ENCODE measurements at regions not wholly inside any gene's neighbourhood (a gene's known extent, or its start where the extent isn't known, plus 50 kb on each side); places are given as distances from the start of the nearest gene placed in this dataset.

GRCh38 chr20:56987986-56988385 lies 278.5 kb downstream of the BMP7 start:
- no peak overlapping the region for H3K4me2 ChIP-seq (ENCODE audit: low read length)

GRCh38 chr20:56988446-56988845 lies 278.0 kb downstream of the BMP7 start:
- Histone ChIP-seq H2AFZ (ENCODE audit: low read depth, low read length) (no peak overlapping the region), H3K27ac (ENCODE audit: low read length) (no peak overlapping the region), H3K4me1 (ENCODE audit: low read length) (no peaks in the 10 kb centered on the region), H3K4me2 (ENCODE audit: low read length) (no peak overlapping the region), H4K20me1 (ENCODE audit: insufficient read depth, low read length) (no peaks in the 10 kb centered on the region), H3K27me3 (ENCODE audit: low read depth, low read length) (peaks cover 50% of the 10 kb centered on the region), H3K79me2 (ENCODE audit: low read length) (no peaks in the 10 kb centered on the region), H3K9me3 (ENCODE audit: insufficient read depth, low read length) (peaks cover 4% of the 10 kb centered on the region; the same call in 1 of the 2 replicates), H3K9ac (ENCODE audit: low read length) (no peak overlapping the region), H3K36me3 (replicated peaks; ENCODE audit: low read depth, low read length) (no peaks in the 10 kb centered on the region), H3K4me3 (ENCODE audit: low read length) (no peak overlapping the region)
- TF ChIP-seq EZH2phosphoT487 (IDR thresholded peaks at IDR 0.05; ENCODE audit: low read depth) = no peak
- no peak for TF ChIP-seq CTCF (IDR thresholded peaks at IDR 0.05; ENCODE audit: low read depth, low read length)

More at GRCh38 chr20:56987986-56988385, 278.5 kb downstream of the BMP7 start:
- TF ChIP-seq CTCF (IDR thresholded peaks at IDR 0.05; ENCODE audit: low read depth, low read length) = no peak
- Histone ChIP-seq H3K36me3 (replicated peaks; ENCODE audit: low read depth, low read length) (no peaks in the 10 kb centered on the region), H3K79me2 (ENCODE audit: low read length) (no peaks in the 10 kb centered on the region), H3K4me3 (ENCODE audit: low read length) (no peak overlapping the region), H3K9me3 (ENCODE audit: insufficient read depth, low read length) (peaks cover 4% of the 10 kb centered on the region; the same call in 1 of the 2 replicates), H3K4me1 (ENCODE audit: low read length) (no peaks in the 10 kb centered on the region), H3K27ac (ENCODE audit: low read length) (no peak overlapping the region), H4K20me1 (ENCODE audit: insufficient read depth, low read length) (no peaks in the 10 kb centered on the region), H2AFZ (ENCODE audit: low read depth, low read length) (no peak overlapping the region), H3K27me3 (ENCODE audit: low read depth, low read length) (peaks cover 48% of the 10 kb centered on the region), H3K9ac (ENCODE audit: low read length) (no peak overlapping the region)

DNA sequence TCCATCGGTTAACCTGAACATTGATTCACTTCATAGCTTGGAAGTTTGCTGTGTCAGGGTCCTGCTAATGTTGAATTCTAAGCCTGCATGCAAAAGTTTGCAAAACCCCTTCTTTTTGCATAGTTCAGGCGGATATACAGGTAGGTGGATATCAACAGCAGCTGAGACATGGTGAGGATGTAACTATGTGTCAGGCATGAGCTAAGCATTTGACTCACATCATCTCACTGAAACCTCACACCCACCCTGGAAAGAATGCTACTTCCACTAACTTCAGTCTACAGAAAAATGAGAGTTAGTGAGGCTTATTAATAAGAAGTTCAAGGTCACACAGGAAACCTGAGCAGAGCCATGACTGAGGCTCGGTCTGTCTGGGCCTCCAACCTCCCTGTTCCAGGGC lies 276.9 kb downstream of the BMP7 start:
- no peaks in the 10 kb centered on the region for H3K4me1 ChIP-seq (ENCODE audit: low read length)
- H3K4me2 ChIP-seq (ENCODE audit: low read length) = no peak overlapping the region
- no peak overlapping the region for H3K4me3 ChIP-seq (ENCODE audit: low read length)
- H3K9ac ChIP-seq (ENCODE audit: low read length) = no peak overlapping the region
- no peaks in the 10 kb centered on the region for H3K36me3 ChIP-seq (replicated peaks; ENCODE audit: low read depth, low read length)
- H3K9me3 ChIP-seq (ENCODE audit: insufficient read depth, low read length) = peaks cover 4% of the 10 kb centered on the region; the same call in 1 of the 2 replicates
- no peaks in the 10 kb centered on the region for H3K79me2 ChIP-seq (ENCODE audit: low read length)
- H3K27me3 ChIP-seq (ENCODE audit: low read depth, low read length) = peaks cover 51% of the 10 kb centered on the region
- H2AFZ ChIP-seq (ENCODE audit: low read depth, low read length) = no peak overlapping the region
- no peak for TF ChIP-seq EZH2phosphoT487 (IDR thresholded peaks at IDR 0.05; ENCODE audit: low read depth)
- no peak for TF ChIP-seq CTCF (IDR thresholded peaks at IDR 0.05; ENCODE audit: low read depth, low read length)
- H4K20me1 ChIP-seq (ENCODE audit: insufficient read depth, low read length) = no peaks in the 10 kb centered on the region
- H3K27ac ChIP-seq (ENCODE audit: low read length) = no peak overlapping the region

DNA sequence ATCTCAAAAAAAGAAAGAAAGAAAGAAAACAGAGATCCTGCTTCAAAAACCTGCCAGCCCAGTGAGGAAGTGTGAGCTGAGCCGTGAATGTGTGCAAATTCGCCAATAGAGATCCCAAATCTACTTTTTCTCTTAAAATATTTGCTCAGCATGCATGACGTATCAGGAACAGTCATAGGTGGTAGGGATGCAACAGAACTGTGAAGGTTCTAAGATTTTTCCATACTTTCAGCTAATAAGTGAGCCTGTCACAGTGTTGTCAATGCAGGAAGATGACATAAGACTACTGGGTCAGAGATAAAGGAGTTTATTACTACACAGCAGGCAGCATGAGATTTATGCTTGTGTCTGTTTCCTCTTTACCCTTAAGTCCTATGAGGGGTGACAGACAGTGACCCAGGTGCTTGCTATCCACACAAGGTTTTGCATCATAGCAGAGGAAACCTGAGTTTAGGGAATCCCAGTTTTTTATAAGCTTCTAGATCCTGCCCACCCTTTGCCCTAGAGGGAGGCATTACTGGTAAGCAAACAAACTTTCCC lies 273.4 kb downstream of the BMP7 start:
- no peak overlapping the region for H3K4me3 ChIP-seq (ENCODE audit: low read length)
- no peak overlapping the region for H3K4me2 ChIP-seq (ENCODE audit: low read length)
- no peaks in the 10 kb centered on the region for H3K4me1 ChIP-seq (ENCODE audit: low read length)
- H3K27me3 ChIP-seq (ENCODE audit: low read depth, low read length) = peaks cover 34% of the 10 kb centered on the region
- no peak overlapping the region for H2AFZ ChIP-seq (ENCODE audit: low read depth, low read length)
- TF ChIP-seq EZH2phosphoT487 (IDR thresholded peaks at IDR 0.05; ENCODE audit: low read depth) (no peak), CTCF (IDR thresholded peaks at IDR 0.05; ENCODE audit: low read depth, low read length) (no peak)
- H3K27ac ChIP-seq (ENCODE audit: low read length) = no peak overlapping the region
- H3K9ac ChIP-seq (ENCODE audit: low read length) = no peak overlapping the region
- no peaks in the 10 kb centered on the region for H4K20me1 ChIP-seq (ENCODE audit: insufficient read depth, low read length)
- H3K9me3 ChIP-seq (ENCODE audit: insufficient read depth, low read length) = peaks cover 2% of the 10 kb centered on the region
- no peaks in the 10 kb centered on the region for H3K36me3 ChIP-seq (replicated peaks; ENCODE audit: low read depth, low read length)
- no peaks in the 10 kb centered on the region for H3K79me2 ChIP-seq (ENCODE audit: low read length)
